Activated T-helper 9 cell treated with anti-CD3 and anti-CD28 coated beads, Interleukin-2, amount 50 U/mL, for 16 hours (primary cell): ENCODE measurements at regions not wholly inside any gene's neighbourhood (a gene's known extent, or its start where the extent isn't known, plus 50 kb on each side); places are given as distances from the start of the nearest gene placed in this dataset.
"Not testable (repeated sequence)": the region's sequence is repeated elsewhere in the genome, so short reads cannot be mapped to it uniquely, and the experiment has no call there.

Experiments used
- DNase-seq: peaks from one replicate; pipeline ENCODE4 v3.0.0-alpha.2; 2020; ENCODE audit warnings: low read depth

GRCh38 chr9:73095425-73095824 lies 56.2 kb upstream of the ANXA1 start:
- DNase-seq, result no peak

- no peak for DNase-seq
Measured at GRCh38 chr9:73093740-73094379, 57.8 kb upstream of the ANXA1 start.

GRCh38 chr9:73093016-73093739 lies 58.5 kb upstream of the ANXA1 start:
- DNase-seq, result no peak

GRCh38 chr9:73091909-73092308 lies 59.8 kb upstream of the ANXA1 start:
- DNase-seq, result no peak

GRCh38 chr9:73090214-73090613 lies 61.5 kb upstream of the ANXA1 start:
- DNase-seq, result no peak

GRCh38 chr9:73089304-73089985 lies 62.2 kb upstream of the ANXA1 start:
- no peak for DNase-seq

- not testable (repeated sequence) for DNase-seq
Measured at GRCh38 chr9:73087876-73088275, 63.8 kb upstream of the ANXA1 start.

GRCh38 chr9:73083519-73083918 lies 68.1 kb upstream of the ANXA1 start:
- no peak for DNase-seq

GRCh38 chr9:73081979-73082657 lies 69.5 kb upstream of the ANXA1 start:
- no peak for DNase-seq

- DNase-seq, result no peak
Measured at GRCh38 chr9:73080110-73080694, 71.5 kb upstream of the ANXA1 start.

GRCh38 chr9:73079326-73079725 lies 72.3 kb upstream of the ANXA1 start:
- no peak for DNase-seq

GRCh38 chr9:73077625-73078030 lies 74.0 kb upstream of the ANXA1 start:
- DNase-seq, result no peak

- DNase-seq, result no peak
Measured at GRCh38 chr9:73076970-73077369, 74.7 kb upstream of the ANXA1 start.

GRCh38 chr9:73074176-73074708 lies 77.4 kb upstream of the ANXA1 start:
- no peak for DNase-seq

- no peak for DNase-seq
Measured at GRCh38 chr9:73073337-73074175, 78.1 kb upstream of the ANXA1 start.

- no peak for DNase-seq
Measured at GRCh38 chr9:73067074-73067473, 84.6 kb upstream of the ANXA1 start.

GRCh38 chr9:73065439-73065838 lies 86.2 kb upstream of the ANXA1 start:
- DNase-seq, result no peak

- no peak for DNase-seq
Measured at GRCh38 chr9:73064315-73064714, 87.3 kb upstream of the ANXA1 start.

- no peak for DNase-seq
Measured at GRCh38 chr9:73061146-73061545, 90.5 kb upstream of the ANXA1 start.

GRCh38 chr9:73059247-73059646 lies 92.4 kb upstream of the ANXA1 start:
- no peak for DNase-seq

- DNase-seq, result no peak
Measured at GRCh38 chr9:73056245-73056644, 95.4 kb upstream of the ANXA1 start.
